Fibroblast of skin of scalp (primary cell): ENCODE measurements at regions not wholly inside any gene's neighbourhood (a gene's known extent, or its start where the extent isn't known, plus 50 kb on each side); places are given as distances from the start of the nearest gene placed in this dataset.

Source experiments
- DNase-seq: peaks from one replicate; pipeline ENCODE4 v3.0.0-alpha.2; 2013

DNA sequence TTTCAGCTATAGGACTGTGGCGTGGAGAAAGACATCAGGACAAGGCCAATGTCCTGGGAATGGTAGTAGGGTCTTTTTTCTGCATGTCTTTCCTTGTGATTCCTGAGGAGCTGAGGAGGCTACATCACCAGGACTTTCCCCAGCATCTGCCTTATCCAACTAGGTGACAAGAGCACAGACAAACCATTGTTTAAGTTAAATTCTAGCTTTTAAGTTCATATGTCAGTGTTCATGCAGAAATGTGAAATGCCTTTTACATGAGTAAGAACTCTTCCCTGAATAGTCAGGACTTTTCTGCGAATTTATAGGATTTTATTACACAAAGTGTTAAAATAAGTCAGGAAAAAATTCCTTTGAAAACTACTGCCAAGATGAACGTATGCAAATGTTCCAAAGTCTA, 154.2 kb downstream of the PTGER3 start:
- peak; percentile 14 for DNase-seq

DNA sequence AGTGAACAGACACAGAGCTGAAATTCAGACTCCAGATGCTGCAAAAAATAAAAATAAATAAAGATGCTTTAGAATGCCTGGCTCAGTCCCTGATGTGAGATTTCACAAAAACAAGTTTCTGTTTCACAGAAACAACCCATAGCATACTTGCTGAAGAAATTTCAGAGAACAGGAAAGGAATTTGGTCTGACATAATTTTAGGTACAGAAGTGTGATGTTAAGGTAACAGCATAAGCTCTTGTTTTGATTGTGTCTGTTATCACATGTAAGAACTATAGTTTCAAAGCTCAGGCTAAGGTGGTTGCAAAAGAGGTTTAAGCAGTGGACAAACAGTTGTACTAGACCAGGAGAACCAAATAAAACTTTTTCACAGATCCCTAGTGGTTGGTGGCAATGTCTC, 152.1 kb downstream of the PTGER3 start:
- no peak for DNase-seq

- DNase-seq, result no peak
These were observed 151.4 kb downstream of the PTGER3 start for GRCh38 chr1:70896224-70896623.

- DNase-seq, result no peak
These were observed 150.3 kb downstream of the PTGER3 start for GRCh38 chr1:70897273-70897672.

GRCh38 chr1:70899735-70900134, 147.9 kb downstream of the PTGER3 start:
- no peak for DNase-seq

DNA sequence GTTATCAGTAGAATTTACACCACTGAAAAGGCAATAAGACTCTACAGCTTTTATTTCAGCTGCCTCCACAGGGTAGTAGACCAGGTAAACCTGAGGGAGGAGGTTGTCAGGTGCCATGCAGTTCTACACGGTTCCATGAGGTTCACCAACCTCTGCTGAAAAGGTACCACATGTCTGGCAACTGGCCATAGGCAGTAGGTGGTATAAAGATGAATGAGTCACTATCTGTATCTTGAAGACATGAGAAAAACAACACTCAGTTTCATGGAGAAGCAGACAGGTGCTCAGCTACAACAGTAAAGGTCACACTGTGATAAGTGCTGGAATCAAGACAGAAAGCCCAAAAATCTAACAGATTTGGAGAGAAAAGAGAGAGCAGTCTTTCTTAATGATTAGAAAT, 145.4 kb downstream of the PTGER3 start:
- no peak for DNase-seq

DNA sequence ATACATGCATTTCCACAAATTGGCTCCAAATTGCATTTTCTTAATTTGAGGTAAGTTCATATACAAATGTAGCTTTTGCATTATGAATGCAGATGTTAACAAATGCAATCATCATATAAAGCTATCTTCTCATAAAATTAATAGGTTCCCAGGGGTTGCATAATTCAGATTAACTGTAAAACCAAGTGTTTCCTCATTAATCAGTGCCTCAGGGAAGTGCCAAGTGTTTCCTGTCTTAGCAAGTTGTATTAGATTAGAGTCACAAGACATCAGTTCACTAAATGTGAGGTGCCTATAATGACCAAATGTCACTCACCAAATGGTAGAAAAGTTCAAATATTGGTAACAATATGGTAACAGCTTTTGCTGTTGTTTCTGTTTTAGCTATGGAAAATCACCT, 140.8 kb downstream of the PTGER3 start:
- DNase-seq, result no peak

GRCh38 chr1:70907563-70908310, 139.9 kb downstream of the PTGER3 start:
- DNase-seq, result no peak

GRCh38 chr1:70909262-70909822, 138.3 kb downstream of the PTGER3 start:
- DNase-seq, result no peak

GRCh38 chr1:70910013-70910412, 137.6 kb downstream of the PTGER3 start:
- no peak for DNase-seq

- no peak for DNase-seq
These were observed 135.8 kb downstream of the PTGER3 start for GRCh38 chr1:70911861-70912260.

DNA sequence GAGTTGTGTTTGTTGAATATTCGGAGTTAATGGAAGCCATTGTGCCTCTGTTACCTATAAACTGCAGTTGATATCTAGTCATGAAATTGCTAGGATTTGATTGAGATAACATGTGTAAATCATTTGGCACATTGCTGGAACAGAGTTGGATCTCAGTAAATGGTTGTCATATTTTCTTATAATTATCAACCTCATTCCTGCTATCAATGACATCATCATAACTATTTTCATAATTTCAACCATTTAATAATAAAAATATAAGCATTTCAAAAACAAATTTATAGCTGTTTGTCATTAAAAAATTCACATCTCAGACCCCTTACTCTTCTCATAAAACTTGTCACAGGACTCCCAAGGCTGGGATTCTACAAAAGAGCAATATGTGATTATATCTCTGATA, 133.4 kb downstream of the PTGER3 start:
- DNase-seq, result no peak

GRCh38 chr1:70915258-70916033, 132.2 kb downstream of the PTGER3 start:
- no peak for DNase-seq

DNA sequence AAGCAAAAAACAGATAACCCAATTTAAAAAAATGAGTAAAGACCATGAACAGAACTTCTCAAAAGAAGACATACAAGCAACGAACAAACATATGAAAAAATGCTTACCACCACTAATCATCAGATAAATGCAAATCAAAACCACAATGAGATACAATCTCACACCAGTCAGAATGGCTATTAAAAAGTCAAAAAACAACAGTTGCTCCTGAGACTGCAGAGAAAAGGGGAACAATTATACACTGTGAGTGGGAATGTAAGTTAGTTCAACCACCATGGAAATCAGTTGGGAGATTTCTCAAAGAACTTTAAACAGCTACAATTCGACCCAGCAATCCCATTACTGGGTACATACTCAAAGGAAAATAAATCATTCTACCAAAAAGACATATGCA, 131.6 kb downstream of the PTGER3 start:
- no peak for DNase-seq

DNA sequence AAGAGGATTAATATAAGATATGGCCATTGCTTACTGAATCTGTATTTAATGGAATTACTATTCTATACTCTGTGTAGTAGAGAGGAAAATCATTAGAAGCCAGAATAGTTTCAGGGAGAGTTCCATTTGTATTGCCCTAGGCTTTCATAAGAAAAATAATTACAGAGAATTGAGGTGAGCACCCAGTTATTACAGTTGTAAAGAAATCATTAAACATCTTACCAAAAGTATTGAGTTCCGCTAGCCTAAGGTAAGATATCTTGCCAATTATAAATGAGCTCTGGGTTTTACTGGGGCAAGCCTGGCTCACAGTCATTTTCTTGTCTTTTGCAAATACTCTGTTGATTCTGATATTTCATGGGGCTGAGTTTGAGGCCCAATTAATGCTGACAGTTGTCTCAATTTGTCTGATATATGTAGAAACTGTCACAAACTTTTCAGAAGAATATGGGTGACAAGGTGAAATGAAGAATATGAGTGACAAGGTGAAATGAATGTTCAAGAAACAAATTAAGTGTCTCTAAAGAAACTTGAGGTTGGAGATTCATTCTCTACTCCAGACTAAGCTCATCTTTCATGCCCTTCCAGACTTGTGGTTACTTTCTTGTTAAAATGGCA, 127.8 kb downstream of the PTGER3 start:
- DNase-seq, result no peak
